ENCODE measurements at regions not wholly inside any gene's neighbourhood (a gene's known extent, or its start where the extent isn't known, plus 50 kb on each side); places are given as distances from the start of the nearest gene placed in this dataset.

- TF ChIP-seq, protein P1, sequence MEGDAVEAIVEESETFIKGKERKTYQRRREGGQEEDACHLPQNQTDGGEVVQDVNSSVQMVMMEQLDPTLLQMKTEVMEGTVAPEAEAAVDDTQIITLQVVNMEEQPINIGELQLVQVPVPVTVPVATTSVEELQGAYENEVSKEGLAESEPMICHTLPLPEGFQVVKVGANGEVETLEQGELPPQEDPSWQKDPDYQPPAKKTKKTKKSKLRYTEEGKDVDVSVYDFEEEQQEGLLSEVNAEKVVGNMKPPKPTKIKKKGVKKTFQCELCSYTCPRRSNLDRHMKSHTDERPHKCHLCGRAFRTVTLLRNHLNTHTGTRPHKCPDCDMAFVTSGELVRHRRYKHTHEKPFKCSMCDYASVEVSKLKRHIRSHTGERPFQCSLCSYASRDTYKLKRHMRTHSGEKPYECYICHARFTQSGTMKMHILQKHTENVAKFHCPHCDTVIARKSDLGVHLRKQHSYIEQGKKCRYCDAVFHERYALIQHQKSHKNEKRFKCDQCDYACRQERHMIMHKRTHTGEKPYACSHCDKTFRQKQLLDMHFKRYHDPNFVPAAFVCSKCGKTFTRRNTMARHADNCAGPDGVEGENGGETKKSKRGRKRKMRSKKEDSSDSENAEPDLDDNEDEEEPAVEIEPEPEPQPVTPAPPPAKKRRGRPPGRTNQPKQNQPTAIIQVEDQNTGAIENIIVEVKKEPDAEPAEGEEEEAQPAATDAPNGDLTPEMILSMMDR (IDR thresholded peaks at IDR 0.05; ENCODE audit: borderline replicate concordance, extremely low read depth, low read length, poor library complexity, severe bottlenecking): no peak
- TF ChIP-seq EZH2 (IDR thresholded peaks at IDR 0.05; ENCODE audit: borderline replicate concordance, low read depth, low read length, severe bottlenecking): no peak
Observed at GRCh38 chrX:69424910-69425309, 79.2 kb upstream of the NALF2 start.
